Hepatocyte (in vitro differentiated cells): ENCODE measurements at regions not wholly inside any gene's neighbourhood (a gene's known extent, or its start where the extent isn't known, plus 50 kb on each side); places are given as distances from the start of the nearest gene placed in this dataset.

Source experiments
- DNase-seq: peaks from one replicate; pipeline ENCODE4 v3.0.0-alpha.2; 2016; ENCODE audit warnings: low spot score
- H2AFZ ChIP-seq: fragments of 200-600 bp; sonication (generic); 2 replicates; pipeline ENCODE4 v1.6.0; 2016; ENCODE audit warnings: antibody characterized with exemption, mild to moderate bottlenecking
- H3K27ac ChIP-seq: fragments of 200-600 bp; sonication (generic); 2 replicates; pipeline ENCODE4 v1.5.1; 2016; ENCODE audit warnings: mild to moderate bottlenecking
- H3K27me3 ChIP-seq: fragments of 200-600 bp; sonication (generic); 2 replicates; pipeline ENCODE4 v1.6.1; 2016
- H3K36me3 ChIP-seq: fragments of 200-600 bp; sonication (generic); replicated peaks from 2 replicates; pipeline ENCODE4 v1.5.1; 2016; ENCODE audit warnings: low read depth; ENCODE audit not compliant: insufficient read depth
- H3K4me1 ChIP-seq: fragments of 200-600 bp; sonication (generic); 2 replicates; pipeline ENCODE4 v1.5.1; 2016; ENCODE audit warnings: mild to moderate bottlenecking, moderate library complexity; ENCODE audit not compliant: insufficient read depth
- H3K4me2 ChIP-seq: fragments of 200-600 bp; sonication (generic); 2 replicates; pipeline ENCODE4 v1.6.0; 2016
- H3K4me3 ChIP-seq: fragments of 200-600 bp; sonication (generic); 2 replicates; pipeline ENCODE4 v1.5.1; 2016; ENCODE audit warnings: mild to moderate bottlenecking
- H3K79me2 ChIP-seq: fragments of 200-600 bp; sonication (generic); 2 replicates; pipeline ENCODE4 v1.6.0; 2017; ENCODE audit warnings: mild to moderate bottlenecking
- H3K9me2 ChIP-seq: fragments of 200-600 bp; sonication (generic); replicated peaks from 2 replicates; pipeline ENCODE4 v1.6.0; 2017; ENCODE audit warnings: mild to moderate bottlenecking; ENCODE audit not compliant: insufficient read depth
- H3K9me3 ChIP-seq: fragments of 200-600 bp; sonication (generic); 2 replicates; pipeline ENCODE4 v1.5.1; 2016; ENCODE audit warnings: low read depth, mild to moderate bottlenecking
- H4K20me1 ChIP-seq: fragments of 200-600 bp; sonication (generic); 2 replicates; pipeline ENCODE4 v1.6.0; 2016; ENCODE audit warnings: mild to moderate bottlenecking; ENCODE audit not compliant: insufficient read depth, poor library complexity, severe bottlenecking
- EZH2 ChIP-seq: fragments of 200-600 bp; sonication (generic); IDR thresholded peaks from 2 replicates; pipeline ENCODE4 v1.6.1; 2016; ENCODE audit warnings: antibody characterized with exemption, mild to moderate bottlenecking, borderline replicate concordance
- EZH2phosphoT487 ChIP-seq: fragments of 200-600 bp; sonication (generic); IDR thresholded peaks from one replicate; pipeline ENCODE4 v1.6.1; 2018; ENCODE audit warnings: antibody characterized with exemption, mild to moderate bottlenecking, low read depth, moderate library complexity; ENCODE audit not compliant: unreplicated experiment, severe bottlenecking
- WGBS: methylation state at CpG from one replicate; pipeline ENCODE4 v1.1.6; 2016; ENCODE audit warnings: low lambda C conversion rate; ENCODE audit errors: missing lambda C conversion rate; 5-methylcytosine and 5-hydroxymethylcytosine counted together
- TF ChIP-seq, protein P1 (sequence below): fragments of 200-600 bp; sonication (generic); IDR thresholded peaks from 2 replicates; pipeline ENCODE4 v1.5.1; 2016; ENCODE audit warnings: antibody characterized with exemption, mild to moderate bottlenecking; ENCODE audit not compliant: poor library complexity

DNA sequence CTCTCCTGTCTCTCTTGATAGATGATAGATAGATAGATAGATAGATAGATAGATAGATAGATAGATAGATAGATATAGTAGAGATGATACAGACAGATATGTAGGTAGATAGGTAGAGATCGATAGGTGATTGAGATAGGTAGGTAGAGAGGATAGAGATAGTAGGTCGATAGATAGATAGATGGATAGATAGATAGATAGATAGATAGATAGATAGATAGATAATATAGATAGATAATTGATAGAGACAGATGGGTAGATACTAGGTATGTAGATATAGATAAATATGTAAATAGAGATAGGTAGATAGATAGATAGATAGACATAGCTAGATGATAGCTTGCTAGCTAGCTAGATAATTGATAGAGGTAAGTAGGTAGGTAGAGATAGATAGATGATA, 1154.2 kb upstream of the AUTS2 start:
- Histone ChIP-seq H3K27ac (no peak overlapping the region), H3K9me2 (no peaks in the 10 kb centered on the region), H3K27me3 (no peaks in the 10 kb centered on the region), H3K36me3 (no peaks in the 10 kb centered on the region), H3K4me3 (no peak overlapping the region), H3K9me3 (no peaks in the 10 kb centered on the region), H3K79me2 (no peaks in the 10 kb centered on the region), H3K4me1 (no peaks in the 10 kb centered on the region), H2AFZ (no peak overlapping the region), H3K4me2 (no peak overlapping the region), H4K20me1 (no peaks in the 10 kb centered on the region)
- 95% methylated on average over 2 of the region's 2 CpGs for WGBS
- DNase-seq: no peak
- TF ChIP-seq, protein P1, sequence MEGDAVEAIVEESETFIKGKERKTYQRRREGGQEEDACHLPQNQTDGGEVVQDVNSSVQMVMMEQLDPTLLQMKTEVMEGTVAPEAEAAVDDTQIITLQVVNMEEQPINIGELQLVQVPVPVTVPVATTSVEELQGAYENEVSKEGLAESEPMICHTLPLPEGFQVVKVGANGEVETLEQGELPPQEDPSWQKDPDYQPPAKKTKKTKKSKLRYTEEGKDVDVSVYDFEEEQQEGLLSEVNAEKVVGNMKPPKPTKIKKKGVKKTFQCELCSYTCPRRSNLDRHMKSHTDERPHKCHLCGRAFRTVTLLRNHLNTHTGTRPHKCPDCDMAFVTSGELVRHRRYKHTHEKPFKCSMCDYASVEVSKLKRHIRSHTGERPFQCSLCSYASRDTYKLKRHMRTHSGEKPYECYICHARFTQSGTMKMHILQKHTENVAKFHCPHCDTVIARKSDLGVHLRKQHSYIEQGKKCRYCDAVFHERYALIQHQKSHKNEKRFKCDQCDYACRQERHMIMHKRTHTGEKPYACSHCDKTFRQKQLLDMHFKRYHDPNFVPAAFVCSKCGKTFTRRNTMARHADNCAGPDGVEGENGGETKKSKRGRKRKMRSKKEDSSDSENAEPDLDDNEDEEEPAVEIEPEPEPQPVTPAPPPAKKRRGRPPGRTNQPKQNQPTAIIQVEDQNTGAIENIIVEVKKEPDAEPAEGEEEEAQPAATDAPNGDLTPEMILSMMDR: no peak
- TF ChIP-seq EZH2phosphoT487 (no peak), EZH2 (no peak)

DNA sequence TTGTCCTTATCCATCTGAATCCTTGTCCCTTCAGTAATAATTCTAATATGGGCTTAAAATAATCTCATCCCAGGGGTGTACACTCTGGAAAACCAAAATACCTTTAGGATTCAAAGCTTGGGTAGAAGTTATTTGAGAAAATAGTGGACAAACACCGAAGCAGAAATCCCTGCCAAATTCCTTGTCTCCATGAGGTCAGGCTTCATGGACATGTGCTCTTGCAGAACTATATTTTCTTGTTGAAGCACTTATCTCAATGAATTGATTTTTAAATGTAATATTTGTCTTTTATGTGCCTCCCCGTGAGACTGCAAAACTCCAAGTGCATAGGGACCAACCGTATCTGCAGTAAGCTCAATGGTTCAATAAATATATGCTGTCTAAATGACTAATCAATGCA, 1153.3 kb upstream of the AUTS2 start:
- WGBS: 92% methylated on average over 3 of the region's 3 CpGs
- Histone ChIP-seq H3K9me2 (no peaks in the 10 kb centered on the region), H3K27ac (no peak overlapping the region), H3K27me3 (no peaks in the 10 kb centered on the region), H3K36me3 (no peaks in the 10 kb centered on the region), H3K79me2 (no peaks in the 10 kb centered on the region), H3K4me1 (no peaks in the 10 kb centered on the region), H2AFZ (no peak overlapping the region), H3K4me3 (no peak overlapping the region), H3K4me2 (no peak overlapping the region), H4K20me1 (no peaks in the 10 kb centered on the region), H3K9me3 (no peaks in the 10 kb centered on the region)
- TF ChIP-seq EZH2 (no peak), EZH2phosphoT487 (no peak)
- TF ChIP-seq, protein P1: no peak
- DNase-seq: no peak

DNA sequence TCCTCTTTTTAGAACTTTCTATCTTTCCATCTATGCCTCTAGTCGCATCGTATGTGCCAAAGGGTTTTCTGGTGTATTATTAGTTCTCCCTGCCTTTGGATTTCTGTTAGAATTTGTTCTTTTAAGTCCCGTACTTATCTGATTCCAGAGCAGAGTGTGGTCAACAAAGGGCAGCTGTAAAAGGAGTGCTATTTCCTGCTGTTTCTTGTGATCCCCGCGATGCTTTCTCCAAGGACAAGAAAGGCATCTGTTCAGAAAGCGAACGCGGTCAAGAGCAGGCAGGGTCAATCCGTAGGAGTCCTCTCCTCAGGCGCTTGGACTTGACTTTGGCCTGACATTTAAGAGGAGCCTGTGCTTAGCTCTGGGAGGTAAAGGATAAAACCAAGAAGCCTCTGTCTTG, 1152.1 kb upstream of the AUTS2 start:
- no peak for DNase-seq
- Histone ChIP-seq H3K9me3 (no peaks in the 10 kb centered on the region), H3K27ac (no peak overlapping the region), H3K27me3 (no peaks in the 10 kb centered on the region), H3K9me2 (no peaks in the 10 kb centered on the region), H4K20me1 (no peaks in the 10 kb centered on the region), H3K4me1 (no peaks in the 10 kb centered on the region), H3K4me2 (no peak overlapping the region), H2AFZ (no peak overlapping the region), H3K4me3 (no peak overlapping the region), H3K36me3 (no peaks in the 10 kb centered on the region), H3K79me2 (no peaks in the 10 kb centered on the region)
- no peak for TF ChIP-seq EZH2
- WGBS: 41% methylated on average over 10 of the region's 10 CpGs

DNA sequence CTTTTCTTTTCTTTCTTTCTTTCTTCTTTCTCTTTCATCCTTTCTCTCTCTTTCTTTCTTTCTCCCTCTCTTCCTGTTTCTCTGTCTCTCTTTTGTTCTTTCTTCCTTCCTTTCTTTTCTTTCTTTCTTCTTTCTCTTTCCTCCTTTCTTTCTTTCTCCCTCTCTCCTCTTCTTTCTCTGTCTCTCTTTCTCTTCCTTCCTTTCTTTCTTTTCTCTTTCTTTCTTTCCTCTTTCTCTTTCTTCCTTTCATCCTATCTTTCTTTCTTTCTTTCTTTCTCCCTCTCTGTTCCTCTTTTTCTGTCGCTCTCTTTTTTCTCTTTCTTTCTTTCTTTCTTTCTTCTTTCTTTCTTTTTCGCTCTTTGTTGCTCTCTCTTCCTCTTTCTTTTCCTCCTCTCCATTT, 1149.2 kb upstream of the AUTS2 start:
- H4K20me1 ChIP-seq: no peaks in the 10 kb centered on the region
- TF ChIP-seq EZH2phosphoT487: no peak
- no peak for TF ChIP-seq EZH2
- TF ChIP-seq, protein P1: no peak
- H3K27ac ChIP-seq: no peak overlapping the region
- H3K79me2 ChIP-seq: no peaks in the 10 kb centered on the region
- H3K4me1 ChIP-seq: no peaks in the 10 kb centered on the region
- no peaks in the 10 kb centered on the region for H3K36me3 ChIP-seq
- H3K4me3 ChIP-seq: no peak overlapping the region
- no peak overlapping the region for H3K4me2 ChIP-seq
- DNase-seq: no peak
- no peaks in the 10 kb centered on the region for H3K27me3 ChIP-seq
- 83% methylated on average over 1 of the region's 2 CpGs for WGBS
- H3K9me2 ChIP-seq: no peaks in the 10 kb centered on the region
- H2AFZ ChIP-seq: no peak overlapping the region
- H3K9me3 ChIP-seq: no peaks in the 10 kb centered on the region
